NCI-H2107 (cell line): ENCODE measurements at regions not wholly inside any gene's neighbourhood (a gene's known extent, or its start where the extent isn't known, plus 50 kb on each side); places are given as distances from the start of the nearest gene placed in this dataset.
"Not testable (repeated sequence)": the region's sequence is repeated elsewhere in the genome, so short reads cannot be mapped to it uniquely, and the experiment has no call there.

Experiments
- DNase-seq: peaks from one replicate; lab custom pipeline; 2025; lab: John Stamatoyannopoulos, UW

DNA sequence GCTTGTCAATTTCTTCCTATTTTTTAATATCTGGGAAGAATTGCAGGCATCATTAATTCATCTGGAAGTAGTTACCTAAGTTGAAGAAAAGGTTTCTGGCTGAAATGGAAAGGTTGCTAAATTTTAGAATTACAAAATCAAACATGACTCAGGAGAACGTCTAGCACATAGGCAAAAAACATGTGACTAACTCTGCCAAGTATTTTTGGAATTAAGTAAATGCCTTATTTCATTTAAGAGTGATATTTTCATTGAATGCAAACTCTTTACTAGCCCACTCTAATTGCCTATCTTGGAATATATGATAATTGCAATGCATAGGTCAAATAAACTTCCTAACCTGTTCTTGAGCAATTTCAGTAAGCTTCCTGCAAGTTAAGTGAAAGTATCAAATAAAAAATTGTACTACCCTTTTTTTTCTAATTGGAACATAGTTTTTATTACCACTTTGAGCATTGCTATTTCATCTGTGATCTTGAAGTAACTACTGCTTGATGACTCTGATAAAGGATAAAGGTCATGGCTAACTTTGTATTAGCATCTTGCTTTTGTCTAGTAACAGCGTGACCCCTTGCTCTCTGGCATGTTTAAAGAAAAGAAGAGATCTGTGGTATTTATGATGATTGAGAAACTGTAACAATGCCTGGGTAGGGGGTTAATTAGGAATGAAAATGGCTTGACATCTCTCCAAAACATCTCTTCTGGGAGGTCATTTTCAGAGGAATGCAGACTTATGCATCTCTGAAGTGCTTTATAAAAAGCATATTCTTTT is 208.3 kb upstream of the NCAM2 start:
- DNase-seq, result no peak

DNA sequence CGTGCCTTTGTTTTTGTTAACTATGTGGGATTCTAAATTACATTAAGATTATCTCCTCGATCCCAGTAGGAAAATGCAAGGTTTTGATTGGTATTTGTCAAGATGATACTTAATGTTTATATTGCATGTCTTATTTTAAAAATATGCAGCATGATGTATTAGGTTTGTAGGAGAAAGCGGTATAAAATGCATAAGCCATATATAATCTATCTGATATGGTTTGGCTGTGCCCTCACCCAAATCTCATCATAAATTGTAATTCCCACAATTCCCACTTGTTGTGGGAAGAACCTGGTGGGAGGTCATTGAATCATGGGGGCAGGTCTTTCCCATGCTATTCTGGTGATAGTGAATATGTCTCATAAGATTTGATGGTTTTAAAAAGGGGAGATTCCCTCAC is 198.1 kb upstream of the NCAM2 start:
- DNase-seq, result no peak

DNA sequence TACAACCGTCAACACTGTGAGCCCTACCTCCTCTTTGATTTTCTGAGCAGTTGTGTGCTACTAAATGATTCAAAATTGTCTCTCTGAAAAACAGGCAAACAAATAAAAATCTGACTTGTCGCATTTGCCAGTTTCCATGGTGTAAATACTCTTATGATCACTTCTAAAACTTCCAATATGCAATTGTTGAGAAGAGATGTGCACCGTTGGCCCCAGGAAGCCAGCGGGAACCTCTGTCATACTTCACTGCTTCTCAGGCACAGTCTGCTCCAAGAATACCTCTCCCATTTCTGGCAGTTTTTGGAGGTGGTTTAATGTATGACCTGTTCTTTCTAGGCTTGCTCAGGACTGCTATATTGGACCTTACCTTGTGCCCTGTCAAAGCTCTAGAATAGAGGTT is 196.0 kb upstream of the NCAM2 start:
- DNase-seq, result no peak

DNA sequence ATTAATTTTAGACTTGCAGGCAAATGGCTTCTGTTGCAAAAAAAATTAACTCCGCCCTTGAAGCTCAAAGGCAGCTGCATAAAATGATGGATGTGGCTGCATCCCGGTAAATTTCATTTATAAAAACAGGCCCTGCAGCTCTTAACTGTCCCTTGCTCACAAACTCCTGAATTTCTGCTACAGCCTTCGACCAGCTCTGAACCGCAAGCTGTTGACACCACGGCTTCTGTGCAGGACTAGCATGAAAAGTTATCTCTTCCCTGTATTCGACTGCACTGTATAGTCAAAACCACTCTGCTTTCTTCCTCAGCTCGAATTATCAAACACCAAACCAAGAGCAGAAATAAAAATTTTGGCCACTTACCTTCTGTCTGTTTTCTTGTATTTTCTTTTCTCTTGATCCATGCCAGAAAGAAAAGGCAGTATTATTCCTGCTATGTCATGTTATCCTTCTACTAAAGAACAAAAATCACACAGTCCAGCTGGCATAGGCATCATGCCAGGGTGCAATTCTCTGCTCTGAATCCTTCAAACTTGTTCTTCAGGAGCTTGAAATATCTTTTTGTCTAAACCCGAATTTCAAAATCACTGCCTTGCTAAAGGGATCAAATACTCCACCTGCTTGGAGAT is 195.5 kb upstream of the NCAM2 start:
- no peak for DNase-seq

DNA sequence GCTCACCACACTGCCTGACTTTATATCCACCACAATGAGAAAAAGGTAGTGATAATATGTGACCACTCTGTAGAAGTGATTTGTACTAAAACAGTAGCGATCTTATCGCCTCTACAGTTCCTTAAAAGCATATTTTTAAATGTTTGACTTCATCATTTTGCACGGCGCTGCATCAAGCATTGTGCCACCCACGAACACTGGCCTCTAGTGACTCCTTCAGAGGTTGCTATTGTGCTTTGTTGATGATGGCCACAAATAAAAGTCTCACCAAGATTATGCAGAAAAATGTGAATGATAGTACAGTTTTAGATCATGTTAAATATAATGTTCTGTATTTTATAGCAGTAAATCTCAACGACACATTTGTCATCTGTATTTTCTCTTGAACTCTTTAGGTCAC is 186.5 kb upstream of the NCAM2 start:
- DNase-seq, result no peak

DNA sequence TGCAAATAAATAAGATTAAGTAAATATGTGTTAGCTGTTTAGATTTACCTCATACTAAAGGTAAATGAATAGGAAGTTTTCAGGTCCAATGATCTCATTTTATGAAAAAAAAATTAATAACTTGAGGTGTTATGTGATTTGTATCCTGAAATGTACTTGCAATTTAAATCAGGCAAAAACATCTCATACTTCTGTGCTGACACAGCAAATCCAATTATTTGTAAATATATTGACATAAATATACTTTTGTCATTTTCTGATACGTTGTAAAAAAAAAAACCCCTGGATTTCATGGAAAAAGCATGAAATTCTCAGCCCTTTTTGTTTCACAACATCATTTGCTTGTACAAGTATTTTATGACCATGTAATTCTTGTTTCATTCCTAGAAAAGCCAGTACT is 184.1 kb upstream of the NCAM2 start:
- no peak for DNase-seq

DNA sequence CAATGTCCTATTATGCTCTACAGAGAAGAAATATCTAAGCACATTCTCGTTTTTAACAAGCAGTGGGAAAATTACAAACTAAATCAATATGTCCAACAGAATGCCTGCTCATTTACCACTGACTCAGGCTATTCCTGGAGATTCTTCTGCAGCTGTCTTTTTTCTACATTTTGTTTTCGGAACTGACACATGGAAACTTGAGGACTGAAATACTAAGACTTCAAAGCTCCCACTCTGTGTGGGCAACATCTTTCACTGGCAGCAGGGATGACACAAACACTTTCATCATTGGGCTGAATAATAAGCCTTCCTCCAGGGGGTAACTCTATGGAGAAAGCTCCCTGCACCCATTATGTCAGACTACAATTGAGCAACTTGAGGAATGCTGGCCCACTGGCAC is 175.5 kb upstream of the NCAM2 start:
- no peak for DNase-seq

DNA sequence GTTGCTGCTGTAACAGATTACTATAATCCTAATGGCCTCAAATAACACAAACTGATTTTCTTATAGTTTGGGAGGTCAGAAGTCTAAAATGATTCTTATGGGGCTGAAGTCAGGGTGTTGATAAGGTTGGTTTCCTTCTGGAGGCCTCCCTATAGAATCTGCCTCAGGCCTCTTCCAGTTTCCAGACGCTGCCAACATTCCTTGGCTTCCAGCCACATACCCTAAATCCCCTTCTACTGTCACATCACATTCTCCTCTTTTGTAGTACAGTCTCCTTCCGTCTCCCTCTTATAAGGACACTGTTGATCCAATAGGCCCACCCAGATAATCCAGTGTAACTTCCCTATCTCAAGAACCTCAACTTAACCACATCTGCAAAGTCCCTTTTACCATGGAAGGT is 145.3 kb upstream of the NCAM2 start:
- DNase-seq, result no peak

DNA sequence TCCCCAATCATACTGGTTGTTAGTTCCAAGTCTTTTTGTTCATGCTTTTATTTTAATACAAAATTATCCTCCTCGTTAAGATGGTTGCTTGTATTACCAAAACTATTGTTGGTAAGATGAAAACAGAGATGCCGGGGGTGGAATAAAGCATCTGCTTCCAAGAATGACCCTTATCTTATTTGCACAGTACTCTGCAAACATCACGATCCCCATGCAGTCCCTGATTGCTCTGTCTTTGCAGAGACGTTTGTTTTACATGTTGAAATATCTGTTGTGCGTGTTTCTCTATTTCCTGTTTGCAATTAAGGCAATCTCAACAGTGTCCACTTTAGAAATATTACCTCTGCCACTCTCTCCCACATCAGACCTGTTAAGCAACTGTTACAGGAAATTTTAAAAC is 141.3 kb upstream of the NCAM2 start:
- DNase-seq, result no peak

DNA sequence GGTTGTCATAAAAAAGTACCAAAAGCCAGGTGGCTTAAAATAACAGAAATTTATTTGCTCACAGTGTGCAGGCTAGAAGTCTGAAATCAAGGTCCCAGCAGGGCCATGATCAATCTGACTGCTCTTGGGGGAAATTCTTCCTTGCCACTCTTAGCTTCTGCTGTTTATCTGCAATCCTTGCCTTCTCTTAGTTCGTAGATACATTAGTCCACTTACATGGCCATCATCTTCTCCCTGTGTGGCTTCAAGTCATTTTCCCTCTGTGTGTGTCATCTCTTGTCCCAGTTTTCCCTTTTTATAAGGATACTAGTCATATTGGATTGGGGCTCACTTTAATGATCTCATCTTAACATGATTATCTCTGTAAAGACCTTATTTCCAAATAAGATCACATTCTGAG is 124.0 kb upstream of the NCAM2 start:
- no peak for DNase-seq

DNA sequence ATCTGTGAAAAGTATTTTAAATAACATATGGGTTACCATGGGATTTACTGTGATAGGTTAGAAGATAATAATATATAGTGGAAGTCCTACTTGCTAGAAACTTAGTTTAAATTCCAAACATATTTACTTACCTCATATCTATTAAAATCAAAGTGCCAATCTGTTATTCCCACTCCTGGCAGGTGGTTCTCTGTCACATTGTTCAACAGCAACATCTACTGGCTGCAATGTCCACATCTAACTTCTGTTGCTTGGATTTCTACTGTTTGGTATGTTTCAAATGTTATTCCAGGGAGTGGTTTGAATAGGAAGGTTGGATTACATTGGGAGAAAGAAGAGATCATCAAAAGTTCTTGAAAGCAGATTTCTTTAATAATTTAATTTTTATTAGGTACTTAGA is 122.5 kb upstream of the NCAM2 start:
- no peak for DNase-seq

DNA sequence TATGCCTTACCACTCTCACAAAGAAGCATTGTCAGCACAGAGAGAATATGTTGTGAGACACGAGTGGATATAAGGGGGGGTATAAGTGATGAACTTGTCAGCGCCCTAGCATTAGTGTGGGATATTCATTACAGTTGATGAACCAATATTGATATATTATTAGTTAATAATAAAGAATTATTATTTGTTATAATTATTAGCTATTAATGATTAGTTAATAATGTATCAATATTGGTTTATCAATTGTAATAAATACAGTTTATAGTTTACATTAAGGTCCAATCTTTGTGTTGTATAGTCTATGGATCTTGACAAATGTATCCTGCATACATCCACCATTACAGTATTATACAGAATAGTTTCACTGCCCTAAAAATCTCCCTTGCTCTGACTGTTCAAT is 120.2 kb upstream of the NCAM2 start:
- no peak for DNase-seq

DNA sequence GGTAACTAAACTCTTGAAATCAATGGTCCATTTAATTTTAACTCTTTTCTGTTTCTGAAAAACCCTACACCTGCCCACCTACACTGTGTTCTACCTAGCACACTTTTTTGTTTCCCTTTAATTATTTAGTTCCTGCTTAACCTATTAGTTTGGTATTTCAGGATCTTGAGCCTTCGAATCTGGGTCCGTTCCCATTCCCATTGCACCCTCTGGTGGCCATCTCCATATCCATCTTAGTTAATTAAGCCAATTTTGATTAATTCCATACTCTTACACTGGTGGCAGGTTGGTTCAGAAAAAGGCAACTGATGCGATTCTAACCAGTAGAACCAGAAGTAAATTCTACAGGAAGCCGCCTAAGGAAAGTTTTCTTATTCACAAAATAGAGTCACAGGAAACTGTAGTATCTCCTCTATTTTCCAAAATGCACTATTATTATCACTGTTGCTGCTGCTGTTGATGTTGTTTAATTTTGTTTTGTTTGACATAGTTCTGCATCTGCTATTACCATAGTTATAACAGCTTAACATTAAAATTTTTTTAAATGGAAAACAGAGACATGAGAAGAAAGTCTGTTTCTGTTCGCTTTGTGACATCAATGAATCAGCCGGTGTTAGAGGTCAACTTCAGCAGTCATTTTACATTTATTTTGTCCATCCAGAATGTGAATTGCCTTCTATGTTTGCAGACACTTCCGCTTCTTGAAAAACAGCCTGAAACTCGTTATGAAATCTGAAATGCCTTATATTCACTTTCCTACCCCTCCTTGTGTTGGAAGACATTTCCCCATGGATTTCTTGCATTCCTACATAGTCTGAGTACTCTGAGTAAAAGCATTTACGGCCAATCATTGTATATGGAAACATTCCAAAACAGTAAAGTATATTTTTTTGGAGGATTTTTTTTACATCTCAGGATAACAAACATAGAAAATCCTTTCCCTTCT is 115.5 kb upstream of the NCAM2 start:
- DNase-seq, result no peak

DNA sequence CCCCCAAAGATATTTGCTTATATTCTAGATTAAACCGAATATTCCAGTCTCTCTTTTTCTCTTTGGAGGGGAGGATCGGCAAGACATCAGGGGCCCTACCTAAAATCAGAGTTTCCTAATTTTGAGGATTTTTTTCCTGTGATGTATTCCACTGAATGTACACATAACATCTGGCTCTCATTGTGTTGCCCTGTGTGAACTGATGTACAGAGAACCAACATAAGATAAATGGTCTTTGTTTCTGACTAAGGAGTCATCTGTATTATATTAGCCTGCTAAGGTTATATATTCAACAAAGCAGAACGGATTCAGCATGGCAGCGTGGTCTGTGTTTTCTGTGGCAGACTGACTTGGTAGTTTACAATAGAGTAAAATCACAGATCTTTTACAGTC is 114.8 kb upstream of the NCAM2 start:
- no peak for DNase-seq

DNA sequence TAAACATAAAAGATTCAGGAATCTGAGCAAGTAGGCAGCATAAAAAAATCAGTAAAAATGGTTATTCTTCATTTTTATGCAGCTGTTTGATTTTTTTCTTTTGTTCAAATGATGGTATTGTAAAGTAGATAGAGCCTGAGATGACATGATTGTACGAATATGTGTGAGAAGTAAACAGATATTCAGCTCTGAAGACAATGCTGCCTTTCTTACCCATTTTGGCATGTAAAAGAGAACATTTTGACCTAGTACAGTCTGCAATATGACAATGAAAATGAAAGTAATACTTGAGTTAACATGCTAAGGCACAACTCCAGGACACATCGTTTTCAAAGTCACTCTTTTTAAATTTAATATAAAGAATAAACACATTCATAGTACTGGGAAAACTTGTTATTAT is 95.7 kb upstream of the NCAM2 start:
- DNase-seq, result no peak

DNA sequence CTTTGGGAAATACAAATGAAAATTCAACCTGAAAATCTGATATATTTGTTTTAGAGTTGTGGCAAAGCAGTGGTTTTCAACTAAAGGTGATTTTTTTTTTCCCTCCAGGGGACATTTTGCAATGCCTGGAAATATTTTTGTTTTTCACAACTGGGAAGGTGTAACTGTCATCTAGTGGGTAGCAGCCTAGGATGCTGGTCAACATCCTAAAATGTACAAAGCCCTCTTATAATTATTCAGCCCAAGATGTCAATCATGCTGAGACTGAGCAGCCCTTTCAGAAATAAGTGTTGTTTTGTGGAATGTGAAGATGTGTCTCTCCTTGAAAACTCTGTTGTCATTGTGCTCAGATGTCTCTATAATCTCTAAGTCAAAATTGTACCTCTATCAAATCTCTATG is 95.2 kb upstream of the NCAM2 start:
- DNase-seq, result no peak

DNA sequence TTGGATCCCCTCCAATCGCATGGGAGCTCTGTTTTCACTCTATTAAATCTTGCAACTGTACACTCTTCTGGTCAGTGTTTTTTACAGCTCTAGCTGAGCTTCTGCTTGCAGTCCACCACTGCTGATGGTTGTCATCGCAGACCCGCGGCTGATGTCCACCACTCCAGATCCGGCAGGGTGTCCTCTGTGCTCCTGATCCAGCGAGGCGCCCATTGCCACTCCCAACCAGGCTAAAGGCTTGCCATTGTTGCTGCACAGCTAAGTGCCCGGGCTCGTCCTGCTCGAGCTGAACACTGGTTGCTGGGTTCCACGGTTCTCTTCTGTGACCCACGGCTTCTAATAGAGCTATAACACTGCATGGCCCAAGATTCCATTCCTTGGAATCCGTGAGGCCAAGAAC is 70.7 kb upstream of the NCAM2 start:
- not testable (repeated sequence) for DNase-seq

DNA sequence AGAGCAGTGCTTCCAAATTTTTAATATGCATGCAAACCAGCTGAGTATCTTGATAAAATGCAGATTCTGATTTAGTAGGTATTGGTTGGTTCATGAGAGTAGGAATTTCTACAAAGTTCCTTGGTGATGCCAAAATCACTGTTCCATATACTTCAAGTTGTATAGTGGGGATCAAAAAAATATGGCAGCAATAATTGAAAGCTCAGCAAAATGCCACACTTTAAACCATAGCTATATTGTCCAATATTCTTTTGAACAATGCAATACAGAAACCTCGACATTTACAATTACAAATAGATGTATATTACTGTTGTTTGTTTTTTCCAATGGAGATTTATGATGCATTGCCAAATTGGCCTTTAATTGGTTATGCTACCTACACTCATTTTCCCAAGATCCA is 55.7 kb upstream of the NCAM2 start:
- DNase-seq, result no peak

DNA sequence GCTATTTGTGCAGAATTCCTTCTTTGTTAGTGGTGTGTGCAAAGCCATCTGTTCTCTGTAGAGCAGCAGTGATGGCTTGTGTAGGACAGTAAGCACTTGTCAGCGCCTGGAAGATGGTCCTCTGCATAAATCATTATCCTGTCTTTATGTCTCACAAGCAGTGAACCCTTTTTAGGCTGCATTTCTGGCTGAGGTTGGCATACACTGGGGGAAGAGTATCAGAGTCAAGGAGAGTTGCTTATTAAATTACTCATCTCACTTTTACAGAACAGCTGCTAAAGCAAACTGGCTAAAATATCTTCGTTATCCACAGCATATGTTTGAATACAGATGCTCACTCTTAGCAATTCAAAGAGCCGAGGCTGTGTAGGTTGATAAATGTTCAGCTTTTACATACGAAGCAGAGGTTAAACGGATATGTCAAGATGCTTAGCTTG is 54.6 kb upstream of the NCAM2 start:
- no peak for DNase-seq

DNA sequence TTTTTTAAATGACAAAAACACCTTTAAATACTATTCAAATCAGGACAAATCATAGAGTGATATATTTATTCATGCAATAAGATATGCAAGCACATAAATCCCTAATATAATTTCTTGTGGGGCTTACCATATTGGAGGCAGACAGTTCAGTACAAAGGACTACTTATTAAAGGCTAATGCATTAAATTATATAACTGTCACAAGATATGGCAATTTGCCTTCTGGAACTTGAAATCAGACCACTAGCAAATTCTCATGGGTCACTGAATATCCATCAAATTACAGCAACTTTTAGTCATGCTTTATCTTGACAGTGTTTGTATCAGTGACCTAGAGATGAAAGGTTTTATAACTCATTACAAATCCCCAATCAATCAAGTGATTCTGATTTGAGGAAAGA is 54.1 kb upstream of the NCAM2 start:
- DNase-seq, result no peak

DNA sequence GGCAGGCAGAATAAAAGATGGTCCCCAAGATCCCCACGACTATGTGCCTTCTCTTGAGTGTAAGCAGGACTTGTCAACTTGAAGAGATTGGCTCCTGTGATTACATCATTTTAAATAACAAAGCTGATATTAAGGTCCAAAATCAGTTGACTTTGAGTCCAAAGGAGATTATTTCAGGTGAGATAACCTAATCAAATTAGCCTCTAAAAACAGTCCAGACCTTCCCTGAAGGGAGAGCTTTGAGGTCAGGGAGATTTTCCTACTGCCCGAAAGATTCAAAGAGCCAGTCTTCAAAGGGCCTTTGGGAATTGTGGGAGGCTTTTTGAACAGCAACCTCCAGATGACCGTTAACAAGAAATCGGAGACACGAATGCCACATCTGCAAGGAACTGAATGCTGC is 51.5 kb upstream of the NCAM2 start:
- DNase-seq, result no peak
